ENCODE measurements at regions not wholly inside any gene's neighbourhood (a gene's known extent, or its start where the extent isn't known, plus 50 kb on each side); places are given as distances from the start of the nearest gene placed in this dataset.
A peak's percentile ranks its signal among the peaks of the same experiment; 100 is the strongest.

GRCh38 chr9:129422843-129423192 is 198.1 kb downstream of the C9orf50 start:
- H3K79me1 ChIP-seq (ENCODE audit: low read depth in 1 of 2, low read length in 2 of 2), result no peaks in the 10 kb centered on the region
- no peak overlapping the region for H3K27ac ChIP-seq (ENCODE audit: insufficient read depth, low read length)
- peak; percentile 49 for ATAC-seq (ENCODE audit: low read depth)

More at GRCh38 chr9:129422843-129423192, 198.1 kb downstream of the C9orf50 start:
- WGBS, 2 experiments (ENCODE audit: extremely low coverage in 2 of 2, insufficient read length in 1 of 2), result no CpG with 5 or more reads among the region's 12 CpGs
- Histone ChIP-seq H2BK120ac (ENCODE audit: low read depth, low read length) (peak overlapping the region; percentile 22; the same call in 1 of the 2 replicates), H2AK9ac (replicated peaks; ENCODE audit: low read depth, low read length, poor library complexity) (peak overlapping the region; percentile 81), H3K4ac (ENCODE audit: low read depth, low read length) (peak overlapping the region; percentile 57), H3K56ac (ENCODE audit: extremely low read depth, insufficient read depth, low read length) (no peak overlapping the region), H4K91ac (ENCODE audit: insufficient read depth, low read depth, low read length) (no peak overlapping the region; the same call in 1 of the 2 replicates), H4K20me1 (ENCODE audit: insufficient read depth, low read length) (no peaks in the 10 kb centered on the region), H2BK15ac (ENCODE audit: low read depth, low read length) (no peak overlapping the region), H4K5ac (ENCODE audit: low read depth, low read length) (0 out of 2 replicates have a peak overlapping the region, but pooled peaks have one; percentile 55), H3K14ac (replicated peaks; ENCODE audit: low read depth, low read length) (no peak overlapping the region), H2AK5ac (ENCODE audit: low read depth, low read length) (peak overlapping the region; percentile 35; the same call in 1 of the 2 replicates), H3K9me3 (ENCODE audit: control insufficient read depth, insufficient read depth, low read length) (peaks cover 4% of the 10 kb centered on the region; the same call in 1 of the 2 replicates), H3K4me2 (ENCODE audit: low read depth, low read length) (no peak overlapping the region), H3K36me3 (ENCODE audit: control insufficient read depth, insufficient read depth, low read length) (no peaks in the 10 kb centered on the region), H4K8ac (ENCODE audit: low read depth in 2 of 2, low read length in 2 of 2) (peak overlapping the region; percentile 16 to 69; a peak in 3 of 4 replicates), H3K9me1 (ENCODE audit: insufficient read depth, low read length) (peaks cover 3% of the 10 kb centered on the region; the same call in 1 of the 2 replicates), H3K9ac (ENCODE audit: low read depth, low read length) (no peak overlapping the region), H3K4me3 (ENCODE audit: insufficient read depth, low read depth, low read length) (no peak overlapping the region), H3K27me3 (ENCODE audit: control insufficient read depth, insufficient read depth, low read length) (no peaks in the 10 kb centered on the region), H3K18ac (ENCODE audit: low read depth, low read length) (no peak overlapping the region; the same call in 1 of the 2 replicates), H2BK20ac (ENCODE audit: low read depth, low read length) (no peak overlapping the region), H2AFZ (replicated peaks; ENCODE audit: low read length, poor library complexity) (peak overlapping the region; percentile 84), H2BK5ac (ENCODE audit: low read depth, low read length, poor library complexity, severe bottlenecking) (no peak overlapping the region), H3K23ac (ENCODE audit: low read depth, low read length) (no peak overlapping the region; the same call in 1 of the 2 replicates), H3K4me1 (ENCODE audit: control insufficient read depth, insufficient read depth, low read length) (peaks cover 2% of the 10 kb centered on the region; the same call in 1 of the 2 replicates)
- in situ Hi-C loops (cut with MboI; ENCODE audit: low sequenced_read_pairs), result no loop called here
- POLR2A ChIA-PET (ENCODE audit: unreplicated experiment), result no interaction called here
- no peak for TF ChIP-seq SMC3 (IDR thresholded peaks at IDR 0.05; ENCODE audit: low read depth, low read length)
- no peak for TF ChIP-seq CHD1 (IDR thresholded peaks at IDR 0.05; ENCODE audit: low read depth, low read length)
- TF ChIP-seq MXI1 (IDR thresholded peaks at IDR 0.05; ENCODE audit: borderline replicate concordance, low read depth, low read length), result no peak
- TF ChIP-seq RAD21 (IDR thresholded peaks at IDR 0.05; ENCODE audit: low read length), result no peak
- TF ChIP-seq, protein P1, sequence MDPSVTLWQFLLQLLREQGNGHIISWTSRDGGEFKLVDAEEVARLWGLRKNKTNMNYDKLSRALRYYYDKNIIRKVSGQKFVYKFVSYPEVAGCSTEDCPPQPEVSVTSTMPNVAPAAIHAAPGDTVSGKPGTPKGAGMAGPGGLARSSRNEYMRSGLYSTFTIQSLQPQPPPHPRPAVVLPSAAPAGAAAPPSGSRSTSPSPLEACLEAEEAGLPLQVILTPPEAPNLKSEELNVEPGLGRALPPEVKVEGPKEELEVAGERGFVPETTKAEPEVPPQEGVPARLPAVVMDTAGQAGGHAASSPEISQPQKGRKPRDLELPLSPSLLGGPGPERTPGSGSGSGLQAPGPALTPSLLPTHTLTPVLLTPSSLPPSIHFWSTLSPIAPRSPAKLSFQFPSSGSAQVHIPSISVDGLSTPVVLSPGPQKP (IDR thresholded peaks at IDR 0.05; ENCODE audit: borderline replicate concordance, low read depth, low read length), result no peak
- no peak for TF ChIP-seq BHLHE40 (IDR thresholded peaks at IDR 0.05; ENCODE audit: low read depth, low read length)
- TF ChIP-seq, protein P2, sequence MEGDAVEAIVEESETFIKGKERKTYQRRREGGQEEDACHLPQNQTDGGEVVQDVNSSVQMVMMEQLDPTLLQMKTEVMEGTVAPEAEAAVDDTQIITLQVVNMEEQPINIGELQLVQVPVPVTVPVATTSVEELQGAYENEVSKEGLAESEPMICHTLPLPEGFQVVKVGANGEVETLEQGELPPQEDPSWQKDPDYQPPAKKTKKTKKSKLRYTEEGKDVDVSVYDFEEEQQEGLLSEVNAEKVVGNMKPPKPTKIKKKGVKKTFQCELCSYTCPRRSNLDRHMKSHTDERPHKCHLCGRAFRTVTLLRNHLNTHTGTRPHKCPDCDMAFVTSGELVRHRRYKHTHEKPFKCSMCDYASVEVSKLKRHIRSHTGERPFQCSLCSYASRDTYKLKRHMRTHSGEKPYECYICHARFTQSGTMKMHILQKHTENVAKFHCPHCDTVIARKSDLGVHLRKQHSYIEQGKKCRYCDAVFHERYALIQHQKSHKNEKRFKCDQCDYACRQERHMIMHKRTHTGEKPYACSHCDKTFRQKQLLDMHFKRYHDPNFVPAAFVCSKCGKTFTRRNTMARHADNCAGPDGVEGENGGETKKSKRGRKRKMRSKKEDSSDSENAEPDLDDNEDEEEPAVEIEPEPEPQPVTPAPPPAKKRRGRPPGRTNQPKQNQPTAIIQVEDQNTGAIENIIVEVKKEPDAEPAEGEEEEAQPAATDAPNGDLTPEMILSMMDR (conservative IDR thresholded peaks at IDR 0.05; ENCODE audit: low read depth, low read length), result no peak
- TF ChIP-seq USF2 (IDR thresholded peaks at IDR 0.05; ENCODE audit: low read depth, low read length), result no peak
- no peak for TF ChIP-seq NFE2L2 (IDR thresholded peaks at IDR 0.05; ENCODE audit: low read depth, low read length)
- no peak for TF ChIP-seq RCOR1 (IDR thresholded peaks at IDR 0.05; ENCODE audit: insufficient replicate concordance, low read length)
- DNase-seq, result peak; percentile 22
- intact Hi-C loops (cut with micrococcal nuclease), result no loop called here
- CTCF ChIA-PET, result no interaction called here
- dilution Hi-C loops (cut with HindIII; ENCODE audit: low sequenced_read_pairs, unreplicated experiment), result no loop called here
- BruUV-seq (replicated peaks), result no TSS peak
